GM18907 (cell line): ENCODE measurements at regions not wholly inside any gene's neighbourhood (a gene's known extent, or its start where the extent isn't known, plus 50 kb on each side); places are given as distances from the start of the nearest gene placed in this dataset.
A peak's percentile ranks its signal among the peaks of the same experiment; 100 is the strongest.

Experiments used
- ATAC-seq: cut with Tn5 transposase; IDR thresholded peaks from one replicate; pipeline ENCODE4 v1.9.1; 2021; ENCODE audit warnings: mild to moderate bottlenecking, moderate library complexity; ENCODE audit not compliant: unreplicated experiment

- ATAC-seq = no peak
Observed at GRCh38 chr11:104291646-104292045, 127.7 kb upstream of the PDGFD start.

- ATAC-seq = no peak
Observed at GRCh38 chr11:104286129-104286528, 122.2 kb upstream of the PDGFD start.

DNA sequence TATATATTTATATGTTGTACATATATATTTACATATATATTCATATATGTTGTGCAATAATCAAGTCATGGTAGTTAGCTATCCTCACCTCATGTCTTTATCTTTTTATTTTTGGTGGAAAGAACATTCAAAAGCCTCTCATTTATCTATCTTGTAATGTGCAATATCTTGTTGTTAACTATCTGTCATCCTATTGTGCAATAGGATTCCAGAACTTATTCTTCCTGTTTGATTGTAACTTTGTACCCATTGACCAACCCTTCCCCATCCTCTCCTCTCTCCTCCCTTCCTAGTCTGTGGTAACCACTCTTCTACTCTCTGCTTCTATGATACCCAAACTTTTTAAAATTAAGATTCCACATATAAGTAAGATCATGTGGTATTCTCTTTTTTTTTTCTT lies 115.6 kb upstream of the PDGFD start:
- no peak for ATAC-seq

DNA sequence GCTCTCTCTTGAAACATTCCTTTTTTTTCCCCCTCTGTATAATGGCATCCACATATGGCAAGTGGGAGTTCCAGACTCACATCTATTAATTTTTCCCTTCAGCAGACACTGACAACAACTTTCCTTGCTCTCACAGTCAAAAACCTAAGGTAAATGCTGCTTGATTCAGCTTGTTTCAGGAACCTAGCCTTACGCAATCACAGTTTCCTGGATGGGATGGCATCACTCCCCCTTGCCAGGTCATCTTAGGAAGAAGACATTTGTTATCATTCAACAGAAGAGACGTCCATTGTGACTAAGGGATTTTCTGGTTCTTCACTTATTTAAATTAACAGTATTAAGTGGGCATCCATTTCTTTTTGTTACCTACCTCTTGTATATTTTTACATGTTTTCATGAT lies 112.0 kb upstream of the PDGFD start:
- no peak for ATAC-seq

DNA sequence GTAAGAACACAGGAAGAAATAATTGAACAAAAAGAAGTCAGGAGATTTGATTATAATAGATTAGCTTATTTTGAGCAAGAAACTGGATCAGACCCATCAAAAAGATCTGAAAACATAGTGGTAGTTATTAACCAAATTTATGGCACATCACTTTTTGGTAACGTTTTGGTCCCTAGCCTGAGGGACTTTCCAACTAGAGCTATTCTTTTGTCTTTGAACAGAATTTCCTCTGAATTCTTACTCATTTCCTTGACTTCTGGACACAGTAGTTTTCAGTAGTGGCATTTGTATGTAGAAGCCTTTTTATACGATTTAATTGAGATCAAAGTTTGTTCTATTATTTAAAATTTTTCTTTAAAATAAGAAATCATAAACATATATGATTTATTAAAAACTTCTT lies 96.5 kb upstream of the PDGFD start:
- ATAC-seq = no peak

DNA sequence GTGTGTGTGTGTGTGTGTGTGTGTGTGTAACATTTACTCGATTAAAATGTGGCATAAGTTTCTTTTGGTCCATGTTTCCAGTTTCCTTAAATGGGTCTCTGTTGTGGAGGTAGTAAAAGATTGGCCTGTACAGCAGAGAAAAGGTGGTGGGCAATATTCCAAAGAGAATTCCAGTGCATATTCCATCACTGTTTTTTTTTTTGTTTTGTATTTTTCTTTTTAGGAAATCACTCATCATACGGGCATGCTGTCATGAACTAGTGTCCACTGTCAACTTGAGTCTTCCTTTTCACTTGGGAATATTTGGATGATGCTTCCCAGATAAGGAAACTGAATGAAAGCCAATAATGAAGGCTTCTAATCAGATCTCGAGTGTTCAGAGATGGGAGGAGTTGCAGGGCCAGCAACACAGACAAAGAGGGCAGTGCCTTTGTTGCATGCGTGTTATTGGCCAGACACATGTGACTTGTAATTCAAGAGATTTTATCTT lies 95.2 kb upstream of the PDGFD start:
- no peak for ATAC-seq

GRCh38 chr11:104256525-104256924 lies 92.6 kb upstream of the PDGFD start:
- no peak for ATAC-seq

GRCh38 chr11:104254347-104254746 lies 90.4 kb upstream of the PDGFD start:
- ATAC-seq = peak; percentile 68

DNA sequence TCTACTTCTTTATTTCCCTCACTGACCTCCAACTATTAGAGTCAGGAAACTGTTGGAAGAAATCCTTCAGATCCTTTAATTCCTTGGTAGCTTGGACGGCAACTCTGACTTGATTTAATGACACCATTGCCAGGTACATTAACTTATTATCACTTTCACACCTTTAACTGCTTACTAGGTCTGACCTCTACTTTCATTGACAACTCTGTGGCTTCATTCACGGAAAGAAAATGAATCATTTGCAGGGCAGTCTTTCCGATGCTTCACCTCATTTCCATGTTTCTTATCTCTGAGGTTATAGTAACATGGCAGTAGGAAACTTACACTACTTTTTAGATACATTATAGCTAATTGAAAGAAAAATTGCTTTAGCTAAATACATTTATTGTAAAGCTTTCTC lies 82.6 kb upstream of the PDGFD start:
- no peak for ATAC-seq

DNA sequence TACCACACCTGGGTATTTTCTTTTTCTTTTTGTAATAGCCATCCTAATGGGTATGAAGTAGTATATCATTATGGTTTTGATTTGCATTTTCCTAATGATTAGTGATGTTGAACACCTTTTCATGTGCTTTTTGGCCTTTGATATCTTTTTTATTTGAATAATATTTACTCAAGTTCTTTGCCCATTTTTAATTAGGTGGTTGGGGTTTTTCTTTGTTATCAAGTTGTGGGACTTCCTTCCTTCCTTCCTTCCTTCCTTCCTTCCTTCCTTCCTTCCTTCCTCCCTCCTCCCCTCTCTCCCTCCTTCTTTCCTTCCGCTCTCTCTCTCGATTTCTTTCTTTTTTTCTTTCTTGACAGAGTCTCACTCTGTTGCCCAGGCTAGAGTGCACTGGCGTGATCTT lies 75.0 kb upstream of the PDGFD start:
- ATAC-seq = no peak

- ATAC-seq = no peak
Observed at GRCh38 chr11:104225047-104225446, 61.1 kb upstream of the PDGFD start.

DNA sequence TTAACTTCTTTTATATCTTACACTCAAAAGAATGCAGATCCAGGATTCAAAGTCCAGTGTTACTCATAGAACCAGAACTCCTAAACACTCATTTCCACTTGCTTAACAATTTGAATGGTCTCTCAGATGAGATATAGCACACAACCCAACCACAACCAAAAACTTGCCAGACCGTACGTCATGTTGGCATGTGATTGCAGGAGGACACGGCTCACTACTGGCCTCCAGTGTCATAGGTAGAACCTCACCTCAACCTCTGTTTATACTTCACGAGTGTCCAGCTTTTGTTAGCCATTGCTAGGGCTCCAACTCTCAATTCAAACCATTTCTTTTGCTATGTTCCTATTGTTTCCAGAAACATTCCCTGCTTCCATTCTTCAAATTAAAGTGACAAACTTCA lies 58.5 kb upstream of the PDGFD start:
- no peak for ATAC-seq

- no peak for ATAC-seq
Observed at GRCh38 chr11:104221455-104221854, 57.5 kb upstream of the PDGFD start.

DNA sequence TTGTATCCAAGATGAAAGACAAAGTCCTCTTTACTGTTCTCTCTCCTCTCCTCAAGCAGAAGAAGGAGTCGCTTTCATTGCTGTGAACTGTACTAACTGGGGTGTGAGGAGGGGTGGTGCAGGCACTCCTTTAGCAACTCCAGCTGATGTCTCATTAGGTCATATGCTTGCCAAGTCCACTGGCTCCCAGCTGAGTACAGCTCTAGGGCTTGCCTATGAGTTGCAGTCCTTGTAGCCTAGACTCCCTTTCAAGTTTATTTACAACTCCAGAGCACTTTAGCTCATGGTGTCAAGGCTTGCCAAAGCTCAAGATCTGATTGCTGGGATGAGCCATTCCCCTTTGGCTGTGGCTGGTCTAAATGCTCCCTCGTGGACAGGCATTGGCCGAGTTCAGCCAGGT lies 55.1 kb upstream of the PDGFD start:
- no peak for ATAC-seq

GRCh38 chr11:104214517-104214916 lies 50.6 kb upstream of the PDGFD start:
- ATAC-seq = no peak
